HEK293 (cell line): ENCODE measurements at regions not wholly inside any gene's neighbourhood (a gene's known extent, or its start where the extent isn't known, plus 50 kb on each side); places are given as distances from the start of the nearest gene placed in this dataset.

Source experiments
- FEZF1 ChIP-seq: fragments of 450-650 bp; formaldehyde crosslinking; IDR thresholded peaks from 2 replicates; pipeline ENCODE4 v1.5.1; 2016; ENCODE audit warnings: missing biosample characterization, missing genetic modification characterization
- RBAK ChIP-seq: fragments of 450-650 bp; formaldehyde crosslinking; IDR thresholded peaks from 2 replicates; pipeline ENCODE4 v1.5.1; 2016; ENCODE audit warnings: missing biosample characterization, missing genetic modification characterization
- YY1 ChIP-seq: fragments of 450-650 bp; formaldehyde crosslinking; IDR thresholded peaks from 2 replicates; pipeline ENCODE4 v1.5.1; 2018; ENCODE audit warnings: missing biosample characterization, missing genetic modification characterization
- ZNF133 ChIP-seq: fragments of 450-650 bp; formaldehyde crosslinking; IDR thresholded peaks from 2 replicates; pipeline ENCODE4 v1.5.1; 2016; ENCODE audit warnings: missing biosample characterization, missing genetic modification characterization
- ZNF138 ChIP-seq: fragments of 450-650 bp; formaldehyde crosslinking; IDR thresholded peaks from 2 replicates; pipeline ENCODE4 v1.5.1; 2016; ENCODE audit warnings: missing biosample characterization, missing genetic modification characterization, borderline replicate concordance
- ZNF16 ChIP-seq: fragments of 450-650 bp; formaldehyde crosslinking; IDR thresholded peaks from 2 replicates; pipeline ENCODE4 v1.5.1; 2016; ENCODE audit warnings: low read depth, missing biosample characterization, missing genetic modification characterization
- ZNF510 ChIP-seq: fragments of 450-650 bp; formaldehyde crosslinking; IDR thresholded peaks from 2 replicates; pipeline ENCODE4 v1.5.1; 2018; ENCODE audit warnings: mild to moderate bottlenecking, missing genetic modification characterization, missing biosample characterization; ENCODE audit not compliant: insufficient replicate concordance
- TF ChIP-seq, protein P1 (sequence below): fragments of 450-650 bp; formaldehyde crosslinking; IDR thresholded peaks from 2 replicates; pipeline ENCODE4 v1.5.1; 2016; ENCODE audit warnings: missing biosample characterization, missing genetic modification characterization
- TF ChIP-seq, protein P2 (sequence below): fragments of 450-650 bp; formaldehyde crosslinking; IDR thresholded peaks from 2 replicates; pipeline ENCODE4 v1.5.1; 2016; ENCODE audit warnings: missing biosample characterization, missing genetic modification characterization
- TF ChIP-seq, protein P3 (sequence below): fragments of 450-650 bp; formaldehyde crosslinking; IDR thresholded peaks from 2 replicates; pipeline ENCODE4 v1.5.1; 2016; ENCODE audit warnings: missing biosample characterization, missing genetic modification characterization

DNA sequence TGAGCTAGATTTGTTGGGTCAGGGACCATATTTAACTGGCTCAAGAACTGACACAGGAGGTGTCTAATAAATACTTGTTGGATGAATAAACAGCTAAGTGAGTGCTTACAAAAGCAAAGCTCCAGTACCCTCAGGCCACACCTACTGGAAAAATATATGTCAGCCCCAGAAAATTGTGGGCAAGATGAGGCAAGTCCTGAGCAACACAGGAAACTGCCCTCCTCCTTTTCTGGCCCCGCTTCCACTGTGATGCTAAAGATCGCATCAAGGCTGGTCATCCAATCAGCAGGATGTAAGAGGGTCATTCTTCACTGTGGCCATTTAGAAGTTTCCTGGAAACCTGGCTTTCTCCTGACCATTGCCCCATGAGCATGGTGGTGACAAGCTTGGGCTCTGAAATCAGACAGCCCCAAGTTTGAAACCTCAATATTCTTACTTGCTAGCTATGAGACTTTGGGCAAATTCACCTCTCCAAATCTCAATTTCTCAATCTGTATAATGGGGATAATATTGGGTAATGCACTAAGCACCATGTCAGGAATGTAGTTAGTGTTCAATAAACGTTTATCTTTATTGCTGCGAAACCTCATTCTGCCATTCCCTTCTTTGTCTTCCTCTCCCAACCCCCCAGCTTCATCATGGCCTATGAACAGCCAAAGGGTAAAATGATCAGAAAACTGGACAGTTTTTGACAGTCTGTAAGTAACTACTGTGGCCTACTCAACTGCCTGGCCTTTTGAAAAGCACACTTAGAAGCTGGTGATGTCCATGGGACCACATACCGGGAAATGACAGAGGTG, 139.3 kb upstream of the PZP start:
- TF ChIP-seq, protein P1, sequence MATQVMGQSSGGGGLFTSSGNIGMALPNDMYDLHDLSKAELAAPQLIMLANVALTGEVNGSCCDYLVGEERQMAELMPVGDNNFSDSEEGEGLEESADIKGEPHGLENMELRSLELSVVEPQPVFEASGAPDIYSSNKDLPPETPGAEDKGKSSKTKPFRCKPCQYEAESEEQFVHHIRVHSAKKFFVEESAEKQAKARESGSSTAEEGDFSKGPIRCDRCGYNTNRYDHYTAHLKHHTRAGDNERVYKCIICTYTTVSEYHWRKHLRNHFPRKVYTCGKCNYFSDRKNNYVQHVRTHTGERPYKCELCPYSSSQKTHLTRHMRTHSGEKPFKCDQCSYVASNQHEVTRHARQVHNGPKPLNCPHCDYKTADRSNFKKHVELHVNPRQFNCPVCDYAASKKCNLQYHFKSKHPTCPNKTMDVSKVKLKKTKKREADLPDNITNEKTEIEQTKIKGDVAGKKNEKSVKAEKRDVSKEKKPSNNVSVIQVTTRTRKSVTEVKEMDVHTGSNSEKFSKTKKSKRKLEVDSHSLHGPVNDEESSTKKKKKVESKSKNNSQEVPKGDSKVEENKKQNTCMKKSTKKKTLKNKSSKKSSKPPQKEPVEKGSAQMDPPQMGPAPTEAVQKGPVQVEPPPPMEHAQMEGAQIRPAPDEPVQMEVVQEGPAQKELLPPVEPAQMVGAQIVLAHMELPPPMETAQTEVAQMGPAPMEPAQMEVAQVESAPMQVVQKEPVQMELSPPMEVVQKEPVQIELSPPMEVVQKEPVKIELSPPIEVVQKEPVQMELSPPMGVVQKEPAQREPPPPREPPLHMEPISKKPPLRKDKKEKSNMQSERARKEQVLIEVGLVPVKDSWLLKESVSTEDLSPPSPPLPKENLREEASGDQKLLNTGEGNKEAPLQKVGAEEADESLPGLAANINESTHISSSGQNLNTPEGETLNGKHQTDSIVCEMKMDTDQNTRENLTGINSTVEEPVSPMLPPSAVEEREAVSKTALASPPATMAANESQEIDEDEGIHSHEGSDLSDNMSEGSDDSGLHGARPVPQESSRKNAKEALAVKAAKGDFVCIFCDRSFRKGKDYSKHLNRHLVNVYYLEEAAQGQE (tag by site-specific recombination): no peak
- no peak for TF ChIP-seq ZNF16 (tag by site-specific recombination)
- TF ChIP-seq, protein P2, sequence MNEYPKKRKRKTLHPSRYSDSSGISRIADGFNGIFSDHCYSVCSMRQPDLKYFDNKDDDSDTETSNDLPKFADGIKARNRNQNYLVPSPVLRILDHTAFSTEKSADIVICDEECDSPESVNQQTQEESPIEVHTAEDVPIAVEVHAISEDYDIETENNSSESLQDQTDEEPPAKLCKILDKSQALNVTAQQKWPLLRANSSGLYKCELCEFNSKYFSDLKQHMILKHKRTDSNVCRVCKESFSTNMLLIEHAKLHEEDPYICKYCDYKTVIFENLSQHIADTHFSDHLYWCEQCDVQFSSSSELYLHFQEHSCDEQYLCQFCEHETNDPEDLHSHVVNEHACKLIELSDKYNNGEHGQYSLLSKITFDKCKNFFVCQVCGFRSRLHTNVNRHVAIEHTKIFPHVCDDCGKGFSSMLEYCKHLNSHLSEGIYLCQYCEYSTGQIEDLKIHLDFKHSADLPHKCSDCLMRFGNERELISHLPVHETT (tag by site-specific recombination): no peak
- no peak for TF ChIP-seq ZNF510 (tag by site-specific recombination)
- TF ChIP-seq, protein P3, sequence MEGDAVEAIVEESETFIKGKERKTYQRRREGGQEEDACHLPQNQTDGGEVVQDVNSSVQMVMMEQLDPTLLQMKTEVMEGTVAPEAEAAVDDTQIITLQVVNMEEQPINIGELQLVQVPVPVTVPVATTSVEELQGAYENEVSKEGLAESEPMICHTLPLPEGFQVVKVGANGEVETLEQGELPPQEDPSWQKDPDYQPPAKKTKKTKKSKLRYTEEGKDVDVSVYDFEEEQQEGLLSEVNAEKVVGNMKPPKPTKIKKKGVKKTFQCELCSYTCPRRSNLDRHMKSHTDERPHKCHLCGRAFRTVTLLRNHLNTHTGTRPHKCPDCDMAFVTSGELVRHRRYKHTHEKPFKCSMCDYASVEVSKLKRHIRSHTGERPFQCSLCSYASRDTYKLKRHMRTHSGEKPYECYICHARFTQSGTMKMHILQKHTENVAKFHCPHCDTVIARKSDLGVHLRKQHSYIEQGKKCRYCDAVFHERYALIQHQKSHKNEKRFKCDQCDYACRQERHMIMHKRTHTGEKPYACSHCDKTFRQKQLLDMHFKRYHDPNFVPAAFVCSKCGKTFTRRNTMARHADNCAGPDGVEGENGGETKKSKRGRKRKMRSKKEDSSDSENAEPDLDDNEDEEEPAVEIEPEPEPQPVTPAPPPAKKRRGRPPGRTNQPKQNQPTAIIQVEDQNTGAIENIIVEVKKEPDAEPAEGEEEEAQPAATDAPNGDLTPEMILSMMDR: no peak
- TF ChIP-seq RBAK (tag by site-specific recombination): no peak
- no peak for TF ChIP-seq YY1 (tag by site-specific recombination)
- TF ChIP-seq ZNF138 (tag by site-specific recombination): no peak
- no peak for TF ChIP-seq ZNF133
- no peak for TF ChIP-seq FEZF1 (tag by site-specific recombination)
